Fibroblast of skin of abdomen (primary cell): ENCODE measurements at regions not wholly inside any gene's neighbourhood (a gene's known extent, or its start where the extent isn't known, plus 50 kb on each side); places are given as distances from the start of the nearest gene placed in this dataset.

Source experiments
- DNase-seq: peaks from one replicate; pipeline ENCODE4 v3.0.0-alpha.2; 2013

DNA sequence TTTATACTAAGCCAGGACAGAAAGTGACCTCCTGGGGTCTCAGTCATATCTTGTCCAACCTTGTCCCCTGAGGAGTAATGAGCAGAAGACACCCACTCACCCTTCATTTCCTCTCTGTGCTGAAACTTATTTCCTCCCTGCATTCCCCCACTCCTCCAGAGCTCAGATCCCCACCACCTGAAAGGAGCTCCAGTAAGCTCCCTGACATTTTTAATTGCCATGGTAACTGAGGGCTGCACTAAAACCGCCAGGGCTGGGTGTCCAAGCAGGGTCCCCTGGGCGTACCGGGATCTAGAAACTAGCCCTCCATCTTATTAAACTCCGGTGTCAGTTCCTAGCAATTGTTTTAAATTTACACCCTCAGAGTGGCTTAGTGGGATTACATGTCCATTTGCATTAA is 393.3 kb upstream of the HNRNPA3 start:
- DNase-seq: no peak

DNA sequence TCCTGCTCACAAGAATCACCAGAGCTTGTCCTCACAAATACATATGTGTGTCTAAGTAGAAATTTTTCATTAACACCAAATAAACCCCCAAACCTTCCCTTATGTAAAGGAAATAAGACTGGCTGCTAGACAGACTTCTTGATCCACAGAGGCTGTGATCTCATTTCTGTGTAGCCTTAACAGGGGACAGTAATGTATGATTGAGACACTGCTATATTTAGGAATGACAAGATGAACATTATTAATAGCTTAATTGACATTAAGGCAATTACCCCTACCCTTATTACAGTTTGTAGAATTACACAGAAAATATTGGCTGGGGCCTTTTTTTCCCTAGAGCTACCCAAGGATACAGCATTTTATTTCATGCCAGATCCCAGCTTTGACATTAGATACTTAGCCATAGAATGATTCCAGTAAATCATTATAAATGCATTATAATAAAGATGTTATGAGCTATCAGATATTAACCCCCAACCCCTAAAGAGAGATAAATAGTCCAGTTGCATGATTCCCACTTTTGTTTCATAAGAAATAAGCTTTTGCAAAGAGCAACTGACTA is 392.1 kb upstream of the HNRNPA3 start:
- DNase-seq: no peak

DNA sequence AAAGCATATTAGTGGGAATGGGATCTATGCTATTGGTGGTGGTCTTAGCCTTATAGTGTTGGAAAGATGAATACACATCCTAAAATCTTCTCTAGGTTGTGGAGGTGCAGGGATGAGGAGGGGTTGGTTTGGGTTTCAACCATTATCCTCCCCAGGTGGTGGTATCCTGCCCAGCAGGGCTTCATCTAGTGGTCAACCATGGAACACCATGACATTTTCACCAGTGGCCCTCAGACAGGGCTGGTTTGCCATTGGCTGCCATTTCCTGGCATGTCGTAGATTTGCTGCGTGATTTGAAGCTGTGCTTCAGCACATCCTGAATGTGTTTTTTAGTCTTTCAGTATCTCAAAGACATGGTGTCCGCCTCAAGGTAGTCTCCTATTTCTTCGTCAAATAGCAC is 391.2 kb upstream of the HNRNPA3 start:
- DNase-seq: no peak

DNA sequence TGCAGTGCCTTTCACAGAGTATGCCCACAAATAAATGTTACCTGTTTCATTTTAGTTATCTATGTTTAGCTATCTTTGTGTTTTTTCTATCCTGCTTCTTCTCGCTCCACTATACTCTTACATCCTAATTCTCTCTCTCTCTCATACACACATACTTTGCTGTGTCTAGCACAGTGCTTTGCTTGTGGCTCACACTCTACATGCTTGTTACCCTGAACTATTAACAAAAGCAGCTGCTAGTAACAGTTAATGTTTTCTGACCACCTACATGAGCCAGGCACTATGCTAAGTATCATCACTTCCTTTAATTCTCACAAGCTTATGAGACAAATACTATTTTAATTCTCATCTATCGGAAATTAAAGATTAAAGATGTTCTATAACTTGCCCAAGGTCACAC is 390.5 kb upstream of the HNRNPA3 start:
- no peak for DNase-seq

DNA sequence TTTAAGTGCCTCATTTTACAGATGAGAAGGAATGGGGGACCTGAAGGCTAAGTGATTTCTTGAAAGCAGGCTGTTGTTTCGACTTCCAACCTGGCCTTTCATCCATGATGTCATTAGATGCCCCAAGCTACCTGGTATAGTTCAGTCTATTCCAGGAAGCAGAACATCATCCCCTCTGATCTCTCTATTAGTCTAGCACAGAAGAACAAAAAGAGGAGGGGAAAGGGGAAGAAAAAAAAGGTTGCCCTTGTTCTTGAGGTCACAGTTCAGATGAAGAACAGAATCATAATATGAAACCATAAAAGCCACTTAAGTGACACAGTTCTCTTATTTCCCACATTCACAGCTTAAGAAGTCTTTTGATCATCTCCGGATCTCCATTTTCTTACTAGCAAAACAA is 386.2 kb upstream of the HNRNPA3 start:
- DNase-seq: no peak

DNA sequence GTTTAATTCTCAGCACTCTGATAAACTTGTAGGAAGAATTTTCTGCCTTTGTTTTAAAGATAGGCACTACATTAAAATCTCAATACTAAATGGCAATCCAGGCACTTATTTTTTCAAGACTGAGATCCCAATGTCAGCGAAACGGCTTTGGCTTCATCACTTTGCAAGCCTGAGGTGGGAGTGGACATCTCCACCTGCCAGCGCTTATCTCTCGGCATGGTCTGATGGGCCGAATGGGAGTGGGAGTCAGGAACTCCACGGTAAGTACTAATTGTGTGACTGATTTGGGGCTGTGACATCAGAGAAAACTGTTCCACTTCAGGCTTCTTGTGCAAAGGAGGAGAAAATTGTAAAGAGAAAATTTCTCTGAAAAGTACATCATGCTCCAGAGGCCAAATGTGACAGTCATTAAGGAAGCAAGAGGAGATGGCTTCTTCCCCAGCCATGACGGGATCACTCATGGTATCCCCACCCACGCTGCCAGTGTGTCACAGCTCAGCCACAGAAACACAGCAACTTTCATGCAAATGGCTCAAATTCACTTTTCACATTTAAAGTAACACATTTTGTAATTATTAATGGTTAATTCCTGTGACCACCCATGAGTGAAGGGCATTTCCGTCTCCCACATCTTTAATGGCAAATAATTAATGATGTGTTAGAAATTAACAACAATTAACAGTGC is 385.5 kb upstream of the HNRNPA3 start:
- DNase-seq: no peak

DNA sequence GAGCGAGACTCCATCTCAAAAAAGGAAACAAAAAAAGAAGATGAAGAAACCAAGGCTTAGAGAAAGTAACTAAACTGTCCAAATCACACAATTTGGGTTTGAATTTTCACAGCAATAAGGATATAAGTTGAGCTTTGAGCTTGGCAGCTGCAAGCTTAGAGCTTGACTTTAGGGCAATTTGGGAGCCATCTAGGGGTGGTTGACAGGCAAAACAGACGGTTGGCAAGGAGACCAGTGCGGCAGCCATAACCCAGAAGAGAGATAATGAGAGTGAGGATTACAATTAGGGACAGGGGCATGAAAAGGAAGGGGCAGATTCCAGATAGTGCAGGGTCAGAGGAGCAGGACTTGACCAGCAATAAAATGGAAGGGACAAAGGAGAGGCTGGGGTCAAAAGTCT is 382.2 kb upstream of the HNRNPA3 start:
- peak; percentile 5 for DNase-seq

DNA sequence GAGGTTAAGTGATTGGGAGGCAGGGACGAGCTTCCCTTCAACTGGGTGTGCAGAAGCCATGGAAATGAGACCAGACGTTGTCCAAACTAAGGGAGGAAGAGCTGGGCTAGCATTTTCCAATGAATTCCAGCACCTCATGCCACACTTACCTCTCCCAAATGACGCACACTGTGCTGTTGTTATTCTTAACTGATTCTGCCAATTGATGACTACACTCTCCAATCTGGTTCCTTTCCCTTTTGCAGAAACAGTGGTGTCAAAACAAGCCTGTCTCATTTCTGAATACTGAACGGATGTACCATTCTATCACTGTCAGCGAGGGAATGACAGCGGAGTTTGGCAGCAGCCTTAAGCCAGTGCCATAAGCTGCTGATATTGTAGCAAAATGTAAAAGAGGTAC is 380.5 kb upstream of the HNRNPA3 start:
- DNase-seq: no peak

DNA sequence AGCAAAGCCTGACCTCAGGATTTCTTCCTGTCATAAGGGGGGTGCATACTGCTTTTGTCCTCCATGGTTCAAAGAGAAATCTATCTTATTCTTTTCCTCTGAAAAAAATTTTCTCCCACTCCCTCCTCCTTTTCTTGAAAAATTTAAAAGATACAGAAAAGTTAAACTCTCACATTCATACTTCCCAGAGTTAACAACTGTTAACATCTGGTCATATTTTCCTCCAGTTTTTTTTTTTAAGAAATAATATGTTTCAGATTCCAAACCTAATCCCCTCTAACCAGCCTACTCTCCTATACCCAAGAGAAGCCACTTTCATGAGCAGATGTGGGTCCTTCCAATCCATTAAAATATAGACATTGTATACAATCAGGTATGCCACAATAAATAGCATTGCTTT is 378.9 kb upstream of the HNRNPA3 start:
- DNase-seq: no peak

DNA sequence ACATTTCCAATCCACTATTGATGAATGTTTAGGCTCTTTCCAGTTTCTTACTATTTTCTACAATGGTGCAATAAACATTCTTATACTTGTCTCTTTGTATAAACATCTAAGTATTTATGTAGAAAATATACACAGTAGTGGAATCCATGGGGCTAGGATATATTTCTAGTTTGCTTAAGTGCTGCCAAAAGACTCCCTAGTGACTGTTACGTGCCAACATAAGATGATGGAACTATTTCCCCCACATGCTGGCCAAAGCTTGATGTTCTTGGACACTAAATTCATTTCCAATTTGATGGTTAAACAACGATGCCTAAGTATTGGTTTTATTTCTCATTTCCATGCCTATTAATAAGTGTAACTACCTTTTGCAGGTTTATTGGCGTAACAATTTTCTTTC is 378.4 kb upstream of the HNRNPA3 start:
- no peak for DNase-seq

DNA sequence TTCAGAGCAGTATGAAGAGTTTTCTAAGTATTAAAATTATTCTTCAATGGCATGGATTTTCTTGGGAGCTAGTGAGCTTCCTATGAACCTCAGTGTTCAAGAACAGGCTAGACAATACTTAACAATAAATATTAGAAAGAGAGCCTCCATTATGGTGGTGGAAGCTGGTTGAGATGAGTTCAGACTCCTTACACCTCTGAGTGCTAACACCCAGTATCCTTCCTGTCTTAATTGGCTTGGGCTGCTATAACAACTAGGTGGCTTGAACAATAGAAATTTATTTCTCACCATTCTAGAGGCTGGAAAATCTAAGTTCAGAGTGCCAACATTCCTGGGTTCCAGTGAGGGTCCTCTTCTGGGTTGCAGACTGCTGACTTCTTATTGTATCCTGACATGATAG is 369.4 kb upstream of the HNRNPA3 start:
- DNase-seq: no peak

DNA sequence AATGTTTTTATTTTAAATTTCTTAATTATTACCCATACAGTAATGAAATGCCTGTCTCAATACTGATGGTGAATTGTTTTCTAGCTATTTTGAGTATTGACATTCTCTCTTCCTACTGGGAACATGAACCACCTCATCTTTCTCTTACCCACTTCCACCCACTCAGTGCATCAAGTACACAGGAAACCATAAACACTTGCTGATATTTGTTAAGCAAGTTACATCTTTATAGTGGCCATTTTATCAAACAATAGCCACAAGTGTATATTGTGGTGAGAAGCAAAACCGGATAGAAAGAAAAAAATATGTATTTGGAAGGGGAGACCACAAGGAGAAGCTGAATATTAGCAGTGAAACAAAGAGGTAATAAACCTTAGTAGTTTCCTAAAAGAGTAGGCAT is 368.1 kb upstream of the HNRNPA3 start:
- no peak for DNase-seq

DNA sequence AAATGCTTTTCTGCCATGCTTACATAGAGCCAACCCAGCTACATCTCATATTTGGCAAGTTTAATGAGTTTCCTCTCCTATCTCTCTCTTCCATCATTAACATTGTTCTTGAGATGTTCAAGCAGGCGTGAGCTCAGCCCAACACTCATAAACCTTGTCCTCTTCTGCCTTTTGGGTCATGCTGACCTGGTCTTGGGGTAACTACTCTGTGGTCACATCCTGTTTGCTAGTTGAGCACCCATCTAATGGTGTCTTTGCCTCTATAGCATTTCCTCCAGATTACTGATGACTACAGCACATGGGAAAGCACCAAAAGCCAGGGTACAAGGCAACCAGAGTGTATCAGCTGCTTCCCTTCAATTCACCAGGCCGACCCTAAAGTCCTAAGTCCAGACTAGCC is 366.9 kb upstream of the HNRNPA3 start:
- DNase-seq: no peak

DNA sequence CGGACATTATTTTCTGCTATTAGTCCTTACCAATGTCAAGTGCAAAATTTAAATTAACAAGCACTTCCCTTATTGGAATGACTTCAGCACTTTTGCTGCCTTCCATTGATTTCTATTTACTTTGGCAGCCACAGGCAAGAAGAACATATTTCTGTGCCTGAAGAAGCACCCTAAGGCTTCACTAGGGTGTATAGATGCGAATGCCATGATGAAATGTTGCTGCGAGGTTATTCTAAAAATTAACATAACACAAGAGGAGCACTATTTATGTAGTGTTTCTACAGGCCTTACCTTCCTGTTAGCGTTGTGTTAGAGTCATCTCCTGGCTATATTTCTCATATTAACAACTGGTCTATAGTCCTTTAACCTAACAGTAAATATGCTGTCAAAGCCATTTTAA is 365.0 kb upstream of the HNRNPA3 start:
- no peak for DNase-seq

DNA sequence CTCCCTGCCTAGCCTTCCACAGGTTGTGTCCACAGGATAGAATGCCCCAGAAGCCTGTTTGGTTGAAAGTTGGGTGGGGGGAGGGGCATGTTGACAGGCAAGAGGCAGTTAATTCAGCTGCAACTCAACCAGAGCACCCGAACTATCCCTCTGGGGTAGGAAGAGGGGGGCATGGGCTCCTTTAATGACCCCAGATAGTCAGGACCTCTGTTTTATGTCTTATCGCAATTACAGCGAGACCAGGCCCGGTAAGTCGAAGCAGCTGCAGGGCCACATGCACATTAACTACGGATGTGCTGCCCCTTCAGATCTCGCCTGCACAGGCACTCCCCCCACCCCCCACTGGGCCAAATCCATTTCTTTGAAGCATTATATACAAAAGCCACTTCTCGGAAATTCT is 363.8 kb upstream of the HNRNPA3 start:
- no peak for DNase-seq

DNA sequence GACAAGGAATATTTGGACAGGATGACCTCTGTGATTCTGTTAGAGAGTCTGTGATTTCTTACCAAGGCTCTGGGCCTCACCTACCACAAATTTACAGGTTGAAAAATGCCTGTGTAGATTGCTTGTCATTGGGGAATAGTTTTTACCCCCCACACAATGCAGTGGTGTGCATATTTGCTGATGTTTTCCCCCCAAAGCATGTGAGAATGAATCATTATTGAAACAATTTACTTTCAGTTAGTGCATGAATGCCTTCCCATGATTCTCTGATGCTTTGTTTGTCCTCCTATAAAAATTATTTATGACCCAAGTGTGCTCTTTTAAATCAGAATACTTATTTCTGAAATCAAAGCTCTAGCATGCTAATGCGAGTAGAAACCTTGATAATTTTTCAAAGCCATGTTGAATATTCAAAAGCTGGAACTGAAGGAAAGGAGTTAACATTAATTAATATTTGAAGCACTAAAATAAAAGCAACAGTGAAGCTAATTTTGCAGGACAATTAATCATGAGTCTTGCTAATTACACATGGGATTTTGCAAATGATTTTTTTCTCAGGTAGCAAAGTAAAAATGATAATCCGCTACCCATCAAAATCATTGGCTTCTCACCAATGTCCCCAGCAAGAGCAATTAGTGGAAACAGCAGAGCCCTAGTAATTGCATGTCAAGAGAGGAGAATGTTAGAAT is 361.2 kb upstream of the HNRNPA3 start:
- no peak for DNase-seq

DNA sequence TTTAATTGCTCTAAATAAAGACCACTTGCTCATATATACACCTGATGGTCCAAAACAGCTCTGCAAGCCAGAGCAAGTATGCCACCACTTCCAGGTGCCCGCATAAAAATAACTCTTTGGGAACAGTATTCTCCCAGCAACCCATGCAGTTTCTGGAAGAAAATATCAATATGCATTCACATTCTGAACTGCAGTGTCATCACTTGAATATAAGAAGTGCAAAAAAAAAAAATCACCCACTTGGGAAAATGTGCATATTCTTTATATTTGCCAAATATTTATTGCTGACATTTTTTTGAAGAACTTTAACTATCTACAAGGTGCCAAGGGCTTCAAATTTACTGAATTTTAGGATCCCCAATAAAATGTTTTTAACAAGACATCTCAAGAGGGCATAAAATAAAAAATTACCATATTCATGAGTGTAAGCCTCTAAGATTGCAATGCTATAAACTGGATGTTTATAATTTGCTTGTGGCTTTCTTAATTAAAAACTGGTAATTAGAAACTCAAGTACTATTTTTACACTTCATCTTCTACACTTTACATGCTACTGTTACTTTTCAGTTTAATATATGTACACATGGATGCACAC is 360.6 kb upstream of the HNRNPA3 start:
- DNase-seq: no peak

DNA sequence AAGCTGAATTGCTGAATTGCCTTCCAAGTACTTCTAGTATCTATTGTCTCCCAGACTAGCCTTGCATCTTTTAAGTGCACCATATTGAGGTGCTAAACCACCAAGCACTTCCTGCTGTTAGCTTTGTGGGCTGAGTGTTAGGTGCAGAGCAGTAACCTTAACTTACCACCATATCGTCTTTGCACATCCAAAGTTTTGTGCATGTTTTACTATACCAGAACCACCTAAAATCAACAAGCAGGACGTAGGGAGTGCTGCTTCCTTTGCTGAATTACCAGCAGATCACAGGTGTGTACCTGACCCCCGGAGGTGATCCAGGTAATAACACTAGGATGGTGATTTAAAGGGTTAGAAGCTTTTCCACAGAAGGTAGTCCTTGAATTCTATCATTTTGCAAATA is 359.9 kb upstream of the HNRNPA3 start:
- DNase-seq: no peak

DNA sequence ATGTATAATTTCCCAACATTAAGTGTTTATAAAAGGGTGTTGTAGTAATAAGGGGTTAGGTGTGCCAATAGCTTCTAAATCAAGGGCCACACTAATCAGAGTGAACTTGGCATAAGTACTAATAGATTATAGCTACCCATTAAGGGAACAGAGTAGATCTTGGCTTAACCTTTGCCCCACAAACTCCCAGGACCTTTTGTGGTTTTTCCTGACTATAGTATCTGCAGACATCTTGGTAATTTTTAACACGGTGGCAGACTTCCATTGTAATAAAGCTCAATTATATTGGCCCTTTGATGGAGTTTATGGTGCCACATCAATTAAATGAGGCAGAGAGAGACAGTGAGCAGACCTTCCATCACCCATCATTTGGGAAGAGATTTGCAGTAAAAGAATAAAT is 358.5 kb upstream of the HNRNPA3 start:
- no peak for DNase-seq

DNA sequence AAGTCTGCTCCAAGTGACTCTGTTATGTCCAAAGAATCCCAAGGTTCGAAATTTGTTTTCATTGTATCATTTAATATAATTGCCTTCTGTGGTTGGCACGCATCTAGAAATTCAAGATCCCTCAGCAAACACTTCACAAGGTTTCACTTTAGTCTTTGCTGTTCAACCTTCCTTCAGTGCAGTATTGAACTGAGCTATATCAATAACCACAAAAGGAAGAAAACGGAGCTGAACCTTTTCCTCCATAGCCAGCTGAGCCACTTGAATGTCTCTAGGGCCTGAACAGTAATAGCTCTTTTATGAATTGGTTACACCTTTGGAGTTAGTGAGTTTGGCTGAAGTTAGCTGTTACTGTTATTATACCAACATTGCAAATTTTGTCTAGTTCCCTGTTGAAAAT is 357.7 kb upstream of the HNRNPA3 start:
- DNase-seq: no peak

DNA sequence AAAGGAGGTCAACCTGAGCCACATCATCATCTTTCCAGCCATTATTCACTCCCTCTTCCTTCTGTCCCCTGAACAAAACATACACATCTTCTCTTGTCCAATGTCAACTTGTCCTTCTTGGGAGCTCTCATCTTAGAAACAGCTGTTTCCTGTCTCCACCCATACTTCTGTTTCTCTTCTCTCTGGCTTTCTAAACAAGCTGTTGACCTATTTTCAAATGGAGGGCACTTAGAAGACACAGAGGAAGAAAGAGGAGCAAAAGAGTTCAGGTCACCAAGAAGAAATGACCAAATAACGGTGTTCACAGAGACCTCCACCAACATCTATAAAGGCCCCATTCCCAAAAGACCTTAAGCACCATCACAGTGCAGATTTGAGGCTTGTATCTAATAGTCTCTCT is 355.9 kb upstream of the HNRNPA3 start:
- no peak for DNase-seq

DNA sequence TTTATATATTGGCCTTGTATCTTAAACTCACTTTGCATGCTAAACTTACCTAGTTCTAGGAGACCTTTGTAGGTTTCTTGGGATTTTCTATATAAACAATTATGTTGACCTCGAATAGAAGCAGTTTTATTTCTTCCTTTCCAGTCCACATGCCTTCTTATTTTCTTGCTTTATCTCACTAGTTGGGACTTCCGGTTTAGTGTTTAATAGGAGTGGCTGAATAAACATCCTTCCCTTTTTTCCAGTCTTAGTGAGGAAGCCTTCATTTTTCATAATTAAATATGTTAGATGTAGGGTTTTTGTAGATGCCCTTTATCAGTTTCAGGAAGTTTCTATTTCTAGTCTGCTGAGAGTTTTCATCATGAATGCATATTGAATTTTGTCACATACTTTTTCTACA is 347.3 kb upstream of the HNRNPA3 start:
- DNase-seq: no peak

DNA sequence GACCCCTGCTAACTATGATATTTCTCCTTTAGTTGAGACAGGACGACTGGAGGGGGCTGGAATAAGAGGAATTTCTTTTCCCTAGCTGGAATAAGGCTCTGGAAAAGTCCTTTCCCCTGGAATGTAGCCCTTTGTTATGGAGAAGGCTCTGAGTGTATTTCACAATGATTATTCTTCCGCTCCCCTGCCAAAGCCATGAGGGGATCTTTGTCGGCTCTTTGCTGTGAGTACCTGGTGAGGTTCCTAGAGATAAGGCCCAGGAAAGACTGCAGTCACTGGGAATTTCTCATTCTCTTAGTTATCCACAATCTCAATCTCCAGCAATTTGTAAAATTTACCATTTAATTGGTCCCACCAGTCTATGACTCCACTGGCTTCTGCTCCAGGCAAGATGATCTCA is 340.2 kb upstream of the HNRNPA3 start:
- DNase-seq: no peak

DNA sequence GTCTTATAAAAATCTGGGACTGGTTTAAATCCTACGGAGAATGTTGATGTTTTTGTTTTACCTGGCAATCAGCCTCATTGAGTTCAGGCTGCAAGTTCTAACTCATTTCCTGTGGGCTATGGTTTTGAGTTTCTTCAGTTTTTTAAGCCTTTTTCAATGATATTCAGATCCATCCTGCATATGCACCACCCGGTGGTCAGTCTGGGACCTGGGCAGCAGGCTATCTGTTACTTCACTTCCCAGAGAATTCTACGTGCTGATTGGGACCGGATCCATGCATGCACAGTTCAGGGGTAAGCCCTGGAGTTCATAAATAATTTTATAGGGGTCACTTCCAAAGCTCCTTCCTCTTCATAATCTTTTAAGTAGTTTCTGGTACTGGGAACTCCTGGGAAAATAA is 339.2 kb upstream of the HNRNPA3 start:
- peak; percentile 11 for DNase-seq
